ENCODE measurements at regions not wholly inside any gene's neighbourhood (a gene's known extent, or its start where the extent isn't known, plus 50 kb on each side); places are given as distances from the start of the nearest gene placed in this dataset.

DNA sequence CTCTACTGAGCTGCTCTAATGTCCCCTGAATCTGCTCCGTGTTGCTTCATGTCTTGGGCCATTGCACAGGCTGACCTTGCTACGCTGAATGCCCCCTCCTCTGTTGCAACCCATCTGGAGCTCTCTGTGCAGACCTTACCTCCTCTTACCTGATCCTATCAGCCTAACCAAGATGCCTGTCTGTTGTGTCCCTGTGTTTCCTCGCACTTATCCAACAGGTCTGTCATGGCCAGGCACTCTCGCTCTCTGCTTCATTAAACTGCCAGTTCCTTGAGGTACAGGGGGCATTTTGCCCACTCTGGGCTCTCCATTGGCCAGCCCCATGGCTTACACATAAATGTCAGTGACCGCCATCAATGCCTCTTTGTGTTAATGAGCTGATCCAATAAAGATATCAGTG lies 277.7 kb upstream of the TSHZ3 start:
- FAIRE-seq, result no peak

DNA sequence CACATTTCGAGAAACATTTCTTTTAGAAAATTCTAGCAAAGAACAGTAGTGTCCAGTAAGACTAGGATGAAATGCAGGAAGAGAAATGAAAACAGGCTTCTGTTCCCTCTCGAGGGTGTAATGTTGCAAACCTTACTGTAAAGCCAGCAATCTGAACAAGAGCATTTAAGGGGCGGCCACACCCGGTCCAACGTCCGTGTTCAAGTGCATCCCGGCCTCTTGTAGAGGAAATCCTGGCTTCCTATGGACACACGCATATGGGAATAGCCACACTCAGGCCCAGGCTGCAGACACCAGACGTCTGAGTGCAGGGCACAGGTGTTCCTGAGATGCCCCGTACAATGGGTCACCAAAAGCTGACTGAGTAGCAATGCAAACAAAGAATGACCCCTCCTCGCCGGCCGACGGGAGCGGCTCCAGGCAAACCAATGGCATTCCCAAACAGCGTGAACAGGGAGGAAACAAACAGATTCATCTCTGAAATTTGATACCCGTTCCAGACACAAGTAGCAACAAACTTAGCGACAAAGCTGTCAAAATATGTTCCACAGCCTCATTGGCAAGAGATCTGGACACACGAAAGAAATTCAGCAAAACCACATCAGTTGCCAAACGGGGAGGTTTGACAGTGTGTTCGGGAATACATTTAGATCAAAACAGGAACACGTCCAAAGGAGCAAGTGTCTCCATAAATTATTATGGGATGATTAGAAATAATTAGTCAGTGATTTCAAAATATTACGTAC lies 278.6 kb upstream of the TSHZ3 start:
- FAIRE-seq (no peak), DNase-seq (ENCODE audit: insufficient read length, low spot score) (no peak)
- no peak for TF ChIP-seq CTCF (IDR thresholded peaks at IDR 0.05; ENCODE audit: insufficient read depth, missing control alignments)

More for the DNA sequence above, 277.7 kb upstream of the TSHZ3 start:
- no peak for TF ChIP-seq CTCF (IDR thresholded peaks at IDR 0.05; ENCODE audit: insufficient read depth, missing control alignments)
- DNase-seq (ENCODE audit: insufficient read length, low spot score), result no peak

DNA sequence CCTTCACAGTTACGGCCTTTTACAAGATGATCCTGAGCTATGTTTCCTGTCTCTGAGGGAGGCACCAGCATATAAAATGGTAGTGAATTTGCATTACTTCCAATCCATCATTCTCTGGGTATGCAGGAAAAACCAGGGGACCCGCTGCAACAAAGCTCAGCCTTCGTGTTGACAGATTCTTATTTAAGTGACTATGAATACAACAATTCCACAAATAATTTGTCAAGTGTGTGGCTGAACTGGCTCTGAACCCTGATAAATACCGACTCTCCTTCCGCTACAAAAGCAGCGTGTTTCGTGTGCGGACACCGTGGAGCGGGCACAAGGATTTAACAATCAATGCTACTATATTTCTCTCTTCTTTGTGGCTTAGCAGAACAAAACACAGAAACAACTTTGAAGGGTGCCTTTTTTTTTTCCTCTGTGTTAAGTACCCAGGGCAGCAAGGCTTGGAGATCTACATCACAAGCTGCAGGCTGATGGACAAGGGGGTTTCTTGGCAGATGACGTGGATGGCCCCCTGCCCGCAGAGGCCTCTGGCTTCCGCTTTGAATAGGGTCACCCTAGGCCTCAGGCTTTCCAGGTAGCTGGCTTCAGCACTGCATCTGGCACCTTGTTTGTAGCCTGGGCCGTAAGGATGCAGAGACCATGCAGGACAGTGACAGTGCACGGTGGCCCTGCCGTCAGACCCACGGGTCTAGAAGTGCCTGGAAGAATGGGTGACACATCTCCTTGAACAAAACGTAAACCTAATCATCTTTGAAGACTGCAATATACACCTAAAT lies 280.5 kb upstream of the TSHZ3 start:
- no peak for FAIRE-seq

DNA sequence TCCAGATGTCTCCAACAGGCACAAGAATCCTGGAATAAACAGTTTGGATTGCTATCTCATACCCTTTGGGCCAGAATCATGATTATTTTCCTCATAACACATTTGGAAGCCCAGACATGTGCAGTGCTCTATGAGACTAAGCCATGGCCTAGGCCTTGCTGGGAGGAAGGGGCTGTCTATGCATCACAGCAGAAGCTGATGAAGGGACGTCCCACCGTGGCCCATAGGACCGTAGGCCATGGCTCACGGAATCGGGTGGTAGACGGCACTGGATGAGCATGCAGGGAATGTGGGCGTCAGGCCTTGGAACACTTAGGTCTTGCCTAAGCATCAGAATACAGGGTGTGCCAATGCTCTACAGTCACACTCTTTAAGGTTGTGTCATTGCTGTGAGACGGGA lies 283.8 kb upstream of the TSHZ3 start:
- no peak for FAIRE-seq
- no peak for TF ChIP-seq CTCF (IDR thresholded peaks at IDR 0.05; ENCODE audit: insufficient read depth, missing control alignments)
- DNase-seq (ENCODE audit: insufficient read length, low spot score), result no peak

More for the DNA sequence above, 280.5 kb upstream of the TSHZ3 start:
- no peak for DNase-seq (ENCODE audit: insufficient read length, low spot score)
- no peak for TF ChIP-seq CTCF (IDR thresholded peaks at IDR 0.05; ENCODE audit: insufficient read depth, missing control alignments)

DNA sequence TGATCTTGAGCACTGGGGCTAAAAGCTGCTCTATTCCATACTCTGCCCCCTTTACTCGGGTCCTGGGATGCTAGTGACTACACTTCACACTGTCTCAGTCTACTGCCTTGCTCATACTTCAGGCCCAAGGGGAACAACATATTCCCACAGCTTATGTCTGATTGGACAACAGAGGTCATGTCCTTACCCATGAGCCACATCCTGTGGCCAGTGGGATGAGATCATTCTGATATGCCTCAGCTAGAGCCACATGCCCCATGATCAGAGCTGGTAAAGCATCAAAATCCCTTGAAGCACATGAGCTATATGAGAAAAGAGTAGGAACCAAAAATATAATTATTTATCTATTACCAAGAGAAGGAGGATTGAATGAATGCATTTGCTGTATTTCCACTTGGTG lies 290.1 kb upstream of the TSHZ3 start:
- no peak for DNase-seq (ENCODE audit: insufficient read length, low spot score)
- TF ChIP-seq CTCF (IDR thresholded peaks at IDR 0.05; ENCODE audit: insufficient read depth, missing control alignments), result no peak
- FAIRE-seq, result no peak

DNA sequence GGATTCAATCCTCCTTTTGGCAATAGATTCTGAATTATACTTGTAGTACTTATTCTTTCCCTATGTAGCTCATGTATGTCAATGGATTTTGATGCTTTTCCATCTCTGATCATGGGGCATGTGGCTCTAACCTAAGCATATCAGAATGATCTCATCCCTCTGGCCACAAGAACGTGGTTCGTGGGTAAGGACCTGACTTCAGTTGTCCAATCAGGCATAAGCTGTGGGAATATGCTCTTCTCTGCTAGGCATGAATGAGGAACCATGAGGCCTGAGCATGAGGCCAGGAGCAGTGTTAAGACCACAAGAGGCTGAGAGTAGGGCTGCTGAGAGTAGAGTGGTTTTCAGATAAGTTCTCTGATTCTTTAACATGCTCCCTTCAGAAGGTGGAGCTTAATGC lies 292.4 kb upstream of the TSHZ3 start:
- FAIRE-seq, result no peak
- no peak for TF ChIP-seq CTCF (IDR thresholded peaks at IDR 0.05; ENCODE audit: insufficient read depth, missing control alignments)
- no peak for DNase-seq (ENCODE audit: insufficient read length, low spot score)

GRCh38 chr19:31648347-31648746 lies 299.1 kb upstream of the TSHZ3 start:
- FAIRE-seq (no peak), DNase-seq (ENCODE audit: insufficient read length, low spot score) (no peak)
- TF ChIP-seq CTCF (IDR thresholded peaks at IDR 0.05; ENCODE audit: insufficient read depth, missing control alignments), result no peak
